GM19468 (cell line): ENCODE measurements at regions not wholly inside any gene's neighbourhood (a gene's known extent, or its start where the extent isn't known, plus 50 kb on each side); places are given as distances from the start of the nearest gene placed in this dataset.

ENCODE experiments used
- ATAC-seq: cut with Tn5 transposase; IDR thresholded peaks from one replicate; pipeline ENCODE4 v1.9.1; 2021; ENCODE audit warnings: mild to moderate bottlenecking, moderate library complexity, moderate number of reproducible peaks; ENCODE audit not compliant: unreplicated experiment; ENCODE audit errors: extremely low read depth

- ATAC-seq = no peak
These were observed 505.6 kb upstream of the KIRREL3 start for GRCh38 chr11:127506126-127506525.

DNA sequence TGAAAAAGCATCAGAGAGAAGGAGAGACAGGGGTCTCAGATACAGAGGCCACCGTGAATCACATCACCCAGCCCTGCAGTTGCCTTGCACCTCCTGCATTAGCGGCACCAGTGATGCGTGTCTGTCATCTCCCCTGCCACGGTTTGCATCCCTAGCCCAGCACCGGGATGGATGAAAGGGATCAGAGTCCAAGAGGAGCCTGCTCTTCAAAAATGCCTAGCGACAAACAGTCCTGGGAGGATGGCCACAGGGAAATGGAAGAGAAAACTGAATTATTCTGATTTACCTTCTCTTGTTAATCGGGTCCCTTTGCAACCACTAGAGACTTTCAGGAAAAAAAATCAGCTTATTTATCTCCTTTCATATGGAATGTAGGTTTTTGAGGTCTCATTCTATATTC lies 495.6 kb upstream of the KIRREL3 start:
- ATAC-seq = no peak

DNA sequence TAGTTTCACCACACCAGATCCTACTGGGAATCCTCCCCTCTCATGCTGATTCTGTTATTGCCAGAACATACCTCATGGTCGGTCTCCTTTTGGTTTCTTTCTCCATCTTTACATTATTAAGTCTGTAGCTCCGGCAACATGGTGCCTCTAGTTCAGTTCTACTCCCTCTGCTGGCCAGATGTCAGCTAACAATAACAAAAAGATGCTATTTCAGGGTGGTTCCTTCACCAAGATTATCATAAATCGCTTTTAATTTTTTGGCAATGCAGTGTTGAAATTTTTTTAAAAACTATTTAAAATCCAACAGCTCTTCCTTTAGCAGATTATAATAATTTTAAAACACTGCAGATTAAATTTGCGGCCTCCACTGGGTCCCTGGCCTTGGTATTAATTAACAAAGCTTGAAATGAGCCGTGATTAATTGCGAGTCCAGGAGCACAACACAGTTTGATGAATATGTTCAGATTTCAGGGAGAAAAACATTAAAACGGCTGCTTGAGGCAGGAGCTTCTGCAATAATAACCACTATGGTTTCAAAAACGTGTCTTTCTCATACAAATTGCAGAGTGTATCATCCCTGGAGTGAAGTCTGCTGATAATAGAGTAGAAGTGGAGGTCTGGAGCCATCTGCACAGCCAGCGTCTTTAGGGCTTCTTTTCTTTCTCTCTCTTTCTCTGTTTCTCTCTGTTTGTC lies 492.9 kb upstream of the KIRREL3 start:
- peak; percentile 43 for ATAC-seq

GRCh38 chr11:127492029-127492428 lies 491.5 kb upstream of the KIRREL3 start:
- no peak for ATAC-seq

- ATAC-seq = no peak
These were observed 491.0 kb upstream of the KIRREL3 start for GRCh38 chr11:127491589-127491988.

DNA sequence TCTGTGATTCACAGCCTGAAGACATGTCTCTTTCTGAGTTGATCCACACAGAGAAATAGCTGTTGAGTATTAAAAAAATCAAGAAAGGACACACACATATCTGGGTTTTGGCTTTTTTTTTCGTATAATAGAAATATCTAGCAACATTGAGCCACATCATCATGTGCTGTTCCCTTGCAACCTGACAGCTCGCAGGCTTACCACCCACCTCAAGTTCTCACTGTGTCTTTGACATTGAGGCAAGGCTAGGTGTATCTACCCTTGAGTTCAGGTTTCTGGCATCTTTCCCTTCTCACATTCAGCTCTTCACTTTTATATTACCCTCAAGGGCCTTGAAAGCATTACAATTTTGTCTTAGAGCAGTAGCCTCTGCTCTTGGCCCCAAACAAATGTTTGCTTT lies 490.3 kb upstream of the KIRREL3 start:
- ATAC-seq = no peak

GRCh38 chr11:127485541-127485940 lies 485.0 kb upstream of the KIRREL3 start:
- no peak for ATAC-seq

GRCh38 chr11:127481391-127481790 lies 480.8 kb upstream of the KIRREL3 start:
- ATAC-seq = no peak

DNA sequence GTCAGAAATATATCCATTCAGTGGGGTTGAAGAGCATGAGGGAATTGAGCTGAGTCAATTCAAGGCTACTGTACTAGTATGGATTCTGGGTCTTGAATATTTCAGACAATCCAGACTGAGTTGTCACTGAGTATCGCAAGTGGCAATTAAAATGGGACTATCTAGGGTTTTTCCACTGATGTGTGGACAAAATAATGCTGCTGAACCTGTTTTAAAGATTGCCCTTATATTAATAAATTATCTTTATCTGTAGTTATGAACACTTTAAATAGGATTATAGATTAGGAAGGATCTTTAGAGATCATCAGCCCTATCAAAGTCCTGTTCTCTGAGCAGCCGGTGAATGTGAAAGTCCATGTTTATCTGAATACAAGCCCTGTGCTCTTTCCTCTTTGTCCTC lies 478.3 kb upstream of the KIRREL3 start:
- no peak for ATAC-seq

- ATAC-seq = no peak
These were observed 474.2 kb upstream of the KIRREL3 start for GRCh38 chr11:127474766-127475165.

- no peak for ATAC-seq
These were observed 471.9 kb upstream of the KIRREL3 start for GRCh38 chr11:127472505-127472904.

- ATAC-seq = no peak
These were observed 471.1 kb upstream of the KIRREL3 start for GRCh38 chr11:127471662-127472061.

DNA sequence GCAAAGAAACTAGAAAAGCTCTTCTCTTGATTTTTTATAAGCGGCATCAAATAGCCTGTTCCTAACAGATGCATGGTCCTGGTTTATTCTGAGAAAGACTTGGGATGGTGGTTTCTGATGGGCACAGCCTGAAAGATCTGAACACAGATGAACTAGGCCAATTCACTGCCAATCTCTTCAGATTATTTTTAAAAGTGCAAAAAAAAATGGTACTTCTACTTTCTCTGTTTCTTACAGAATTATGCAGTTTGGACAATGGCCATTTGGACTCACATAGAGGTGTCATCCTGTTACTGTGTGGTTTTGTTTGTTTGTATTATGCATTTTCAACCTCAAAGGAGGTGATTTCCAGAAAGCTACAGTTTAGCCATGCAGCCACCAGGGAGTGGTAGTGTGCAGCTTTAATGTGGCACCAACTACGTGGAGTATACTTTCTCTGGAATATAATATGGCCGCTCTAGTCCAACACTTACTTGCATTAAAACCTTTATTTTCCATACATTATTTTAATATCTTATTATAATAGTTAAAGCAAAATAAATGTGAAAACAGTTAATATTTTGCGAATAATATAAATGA lies 469.8 kb upstream of the KIRREL3 start:
- ATAC-seq = no peak

- no peak for ATAC-seq
These were observed 463.8 kb upstream of the KIRREL3 start for GRCh38 chr11:127464325-127464724.

- ATAC-seq = no peak
These were observed 461.4 kb upstream of the KIRREL3 start for GRCh38 chr11:127462065-127462344.

DNA sequence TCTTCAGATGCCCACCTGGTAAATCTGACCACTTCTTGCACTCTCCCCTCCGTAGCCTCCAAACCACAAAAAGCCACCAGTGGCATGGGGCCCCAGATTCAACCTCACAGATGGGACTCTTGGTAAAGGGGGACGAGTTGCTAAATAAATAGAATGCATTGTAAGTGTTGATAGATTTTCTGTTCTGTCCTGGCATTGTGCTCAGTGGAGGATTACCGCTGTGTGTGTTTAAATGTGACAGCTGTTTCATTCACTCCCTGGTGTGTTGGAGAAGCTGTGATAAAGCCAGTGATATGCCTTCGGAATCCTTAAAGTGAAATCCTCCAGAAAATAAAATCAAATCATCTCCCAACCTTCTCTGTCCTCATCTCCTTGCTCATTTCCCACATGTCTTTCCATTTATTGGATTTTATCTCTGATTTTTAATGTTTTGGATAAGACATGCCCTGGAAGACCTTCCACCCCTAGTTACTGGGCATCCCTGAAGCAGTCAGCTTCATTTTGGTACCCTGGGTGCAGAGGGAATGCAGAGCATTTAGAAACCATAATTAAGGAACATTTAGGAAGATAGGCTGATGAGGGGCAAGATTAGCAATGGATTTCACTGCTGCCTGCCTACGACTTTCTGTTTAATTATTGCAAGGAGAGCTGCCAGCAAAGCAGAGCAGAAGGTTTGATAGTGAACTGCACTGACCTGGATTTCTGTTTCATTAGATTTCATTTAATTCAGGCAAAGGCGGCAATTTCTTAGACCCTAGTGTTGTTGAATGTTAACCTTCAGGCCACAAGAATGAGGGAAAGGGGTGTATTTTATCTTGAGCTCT lies 460.9 kb upstream of the KIRREL3 start:
- ATAC-seq = no peak

DNA sequence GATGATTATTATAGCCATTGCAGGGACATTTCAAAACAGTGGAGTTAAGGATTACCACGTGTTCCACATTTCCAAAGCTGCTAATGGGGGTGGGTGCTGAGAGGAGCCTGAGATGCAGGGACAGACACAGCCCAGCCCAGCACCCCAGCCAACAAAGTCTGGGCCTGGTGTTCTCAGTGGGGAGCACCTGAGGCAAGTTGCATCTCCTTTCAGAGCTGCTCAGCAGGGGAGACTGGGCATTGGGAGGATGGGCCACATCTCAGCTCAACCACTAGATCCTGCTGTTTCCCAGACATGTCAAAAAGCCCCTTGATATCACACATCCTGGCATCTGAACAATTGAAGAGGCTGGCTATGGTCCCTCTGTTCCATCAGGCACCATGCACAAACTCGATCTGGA lies 458.0 kb upstream of the KIRREL3 start:
- ATAC-seq = no peak

GRCh38 chr11:127454856-127455255 lies 454.3 kb upstream of the KIRREL3 start:
- no peak for ATAC-seq

GRCh38 chr11:127452533-127452932 lies 452.0 kb upstream of the KIRREL3 start:
- ATAC-seq = no peak

DNA sequence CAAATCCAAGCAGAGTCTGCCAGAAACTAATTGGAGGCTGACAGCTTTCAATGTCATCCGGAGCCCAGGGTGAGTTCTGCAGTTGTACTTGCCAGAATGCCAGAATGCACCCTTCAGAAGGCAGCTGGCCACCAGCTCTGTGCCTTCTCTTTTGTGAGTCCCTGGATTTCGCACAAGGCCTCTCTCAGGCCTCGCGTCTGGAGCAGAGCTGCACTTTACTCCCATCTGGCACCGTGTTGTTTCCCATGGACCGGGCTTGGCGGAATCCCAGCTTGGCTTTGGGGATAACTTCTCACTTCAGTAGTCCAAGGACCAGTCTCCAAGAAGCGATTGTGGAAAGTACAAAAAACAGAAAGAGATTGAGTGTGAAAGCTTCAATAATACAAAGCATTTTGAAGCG lies 451.3 kb upstream of the KIRREL3 start:
- ATAC-seq = no peak

DNA sequence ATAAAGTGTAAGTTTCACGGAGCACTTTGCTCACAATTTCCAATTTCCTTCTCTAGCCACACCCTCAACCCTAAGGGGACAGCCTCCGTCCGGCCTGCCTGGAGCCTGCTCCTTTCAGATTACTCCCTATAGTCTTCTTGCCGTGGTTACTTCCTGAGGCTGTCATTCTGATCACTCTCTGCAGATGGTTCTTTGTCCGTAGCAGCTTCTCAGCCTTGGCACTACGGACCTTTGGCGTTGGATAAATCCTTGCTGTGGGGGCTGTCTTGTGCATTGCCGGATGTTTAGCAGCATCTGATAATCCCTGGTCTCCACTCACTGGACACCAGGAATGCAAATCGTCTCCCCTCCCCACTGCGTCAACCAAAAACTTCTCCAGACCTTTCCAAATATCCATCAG lies 447.5 kb upstream of the KIRREL3 start:
- no peak for ATAC-seq

DNA sequence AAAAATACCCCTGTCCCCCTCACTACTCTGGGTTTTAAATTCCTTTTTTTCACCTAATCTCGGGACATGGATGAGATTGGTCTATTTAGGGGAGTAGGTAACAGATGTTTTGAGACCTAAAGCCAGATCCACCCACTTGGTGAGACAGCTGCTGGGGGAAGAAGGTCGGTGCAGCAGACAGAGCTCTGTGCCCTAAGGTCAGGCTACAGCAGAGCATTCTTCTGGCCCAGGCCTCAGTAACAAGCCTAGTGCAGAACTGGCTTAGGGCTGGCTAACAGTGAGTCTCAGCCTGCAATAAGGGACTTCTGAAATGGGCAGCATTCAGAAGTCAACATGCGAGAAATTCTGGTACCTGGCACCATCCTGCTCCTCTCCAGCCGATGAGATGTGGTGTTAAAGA lies 444.9 kb upstream of the KIRREL3 start:
- ATAC-seq = no peak
